Breast epithelium (tissue), 3 donors: ENCODE measurements at regions not wholly inside any gene's neighbourhood (a gene's known extent, or its start where the extent isn't known, plus 50 kb on each side); places are given as distances from the start of the nearest gene placed in this dataset.

ENCODE experiments used
- CTCF ChIP-seq, 3 donors: fragments of 450-650 bp; IDR thresholded peaks; one replicate each; pipeline ENCODE4 v1.5.1; 2016 to 2017; ENCODE audit warnings: antibody characterized with exemption in 3 of 3, mild to moderate bottlenecking in 3 of 3, moderate library complexity in 3 of 3
- POLR2A ChIP-seq: fragments of 450-650 bp; IDR thresholded peaks from one replicate; pipeline ENCODE4 v1.6.1; 2016; ENCODE audit warnings: antibody characterized with exemption, mild to moderate bottlenecking, moderate library complexity

- TF ChIP-seq POLR2A = no peak
- TF ChIP-seq CTCF (IDR thresholded peaks at IDR 0.05) = no peak
Measured at GRCh38 chr6:134529921-134530320, 212.0 kb upstream of the SGK1 start.
